Epithelial cell of proximal tubule (primary cell): ENCODE measurements at regions not wholly inside any gene's neighbourhood (a gene's known extent, or its start where the extent isn't known, plus 50 kb on each side); places are given as distances from the start of the nearest gene placed in this dataset.

Experiments used
- DNase-seq: peaks from one replicate; pipeline ENCODE4 v3.0.0-alpha.2; 2011; ENCODE audit warnings: low read depth
- H3K4me3 ChIP-seq: 2 replicates; pipeline ENCODE4 v1.5.1; 2011; ENCODE audit warnings: low read depth, mild to moderate bottlenecking, low read length
- CTCF ChIP-seq: conservative IDR thresholded peaks from 2 replicates; pipeline ENCODE4 v1.5.1; 2012; ENCODE audit warnings: low read depth, mild to moderate bottlenecking, low read length

GRCh38 chr22:49082451-49082850 lies 745.2 kb downstream of the BRD1 start:
- H3K4me3 ChIP-seq, result no peak overlapping the region
- DNase-seq, result no peak
- no peak for TF ChIP-seq CTCF

- DNase-seq, result no peak
- no peak for TF ChIP-seq CTCF
These were observed 745.7 kb downstream of the BRD1 start for GRCh38 chr22:49081926-49082325.

DNA sequence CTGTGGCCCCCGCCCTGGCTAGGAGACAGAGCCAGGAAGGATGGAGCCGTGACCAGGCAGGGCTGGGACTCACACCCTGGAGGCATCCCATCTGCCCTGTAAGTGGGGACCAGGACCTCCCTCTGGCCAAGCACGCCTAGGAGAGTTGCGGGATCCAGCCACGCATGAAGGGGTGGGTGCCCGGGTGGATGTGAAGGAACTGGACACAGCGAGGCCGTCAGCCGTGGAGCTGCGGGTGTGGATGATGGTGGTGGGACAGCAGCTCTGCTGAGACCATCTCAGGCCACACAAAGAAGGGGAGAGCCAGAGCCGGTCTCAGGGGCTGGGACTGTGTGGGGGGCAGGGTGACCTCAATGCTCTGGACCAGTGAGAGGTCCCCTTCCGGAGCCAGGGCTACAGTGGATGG lies 746.4 kb downstream of the BRD1 start:
- no peak overlapping the region for H3K4me3 ChIP-seq
- no peak for TF ChIP-seq CTCF
- DNase-seq, result no peak

More at GRCh38 chr22:49081926-49082325, 745.7 kb downstream of the BRD1 start:
- H3K4me3 ChIP-seq, result no peak overlapping the region

DNA sequence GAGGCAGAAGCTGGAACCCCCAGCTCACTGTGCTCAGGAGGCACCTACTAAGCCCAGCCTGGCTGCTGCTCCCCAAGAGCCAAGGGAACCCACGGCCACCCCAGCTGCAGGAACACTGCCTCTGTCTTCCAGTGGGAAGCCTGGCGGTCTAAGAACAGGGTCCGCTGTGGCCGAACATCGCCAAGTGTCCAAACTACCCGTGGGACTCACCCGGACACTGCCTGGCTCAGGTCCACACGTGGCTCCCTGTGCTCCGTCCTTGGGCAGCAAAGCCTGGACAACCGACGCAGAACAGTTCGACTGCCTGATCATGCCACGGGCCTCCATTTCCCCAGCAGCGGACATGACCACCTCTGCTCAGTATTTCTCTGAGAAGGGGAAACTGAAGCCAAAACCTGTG lies 747.0 kb downstream of the BRD1 start:
- TF ChIP-seq CTCF, result no peak
- H3K4me3 ChIP-seq, result no peak overlapping the region
- no peak for DNase-seq

DNA sequence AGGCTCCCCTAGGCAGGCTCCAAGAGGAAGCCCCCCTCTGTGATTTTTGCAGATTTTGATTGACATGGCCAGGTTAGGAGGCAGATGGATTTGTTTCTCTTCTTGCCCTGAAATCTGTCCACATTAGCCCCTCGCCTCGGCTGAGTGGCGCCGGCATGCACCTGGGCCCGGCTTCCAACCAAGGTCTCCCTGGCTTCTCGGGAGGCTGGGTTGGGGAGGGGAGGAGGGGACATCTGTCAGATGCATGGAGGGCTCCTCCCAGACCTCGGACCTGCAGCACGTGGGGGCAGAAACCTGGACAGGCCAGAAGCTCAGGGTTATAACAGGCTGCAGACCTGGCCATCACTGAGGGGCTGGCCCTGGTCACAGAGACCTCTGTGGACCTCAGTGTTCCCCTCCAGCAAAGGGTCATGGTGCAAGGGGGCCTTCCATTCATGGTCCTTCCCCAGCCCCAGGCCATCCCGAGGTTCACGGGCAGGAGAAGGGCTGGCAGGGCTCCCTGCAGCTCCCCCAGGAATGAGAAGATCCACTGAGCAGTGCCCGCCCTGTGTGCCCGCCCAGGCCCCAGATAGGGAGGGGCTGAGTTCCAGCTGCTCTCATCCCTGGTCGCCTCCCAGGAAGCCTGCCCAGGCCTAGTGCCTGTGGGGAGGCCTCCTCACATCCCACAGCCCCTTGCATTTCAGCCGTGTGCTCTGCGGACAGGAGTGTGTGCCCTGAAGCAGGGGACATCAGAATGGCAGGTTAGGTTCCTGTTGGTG lies 747.8 kb downstream of the BRD1 start:
- TF ChIP-seq CTCF, result no peak
- no peak overlapping the region for H3K4me3 ChIP-seq
- DNase-seq, result no peak

DNA sequence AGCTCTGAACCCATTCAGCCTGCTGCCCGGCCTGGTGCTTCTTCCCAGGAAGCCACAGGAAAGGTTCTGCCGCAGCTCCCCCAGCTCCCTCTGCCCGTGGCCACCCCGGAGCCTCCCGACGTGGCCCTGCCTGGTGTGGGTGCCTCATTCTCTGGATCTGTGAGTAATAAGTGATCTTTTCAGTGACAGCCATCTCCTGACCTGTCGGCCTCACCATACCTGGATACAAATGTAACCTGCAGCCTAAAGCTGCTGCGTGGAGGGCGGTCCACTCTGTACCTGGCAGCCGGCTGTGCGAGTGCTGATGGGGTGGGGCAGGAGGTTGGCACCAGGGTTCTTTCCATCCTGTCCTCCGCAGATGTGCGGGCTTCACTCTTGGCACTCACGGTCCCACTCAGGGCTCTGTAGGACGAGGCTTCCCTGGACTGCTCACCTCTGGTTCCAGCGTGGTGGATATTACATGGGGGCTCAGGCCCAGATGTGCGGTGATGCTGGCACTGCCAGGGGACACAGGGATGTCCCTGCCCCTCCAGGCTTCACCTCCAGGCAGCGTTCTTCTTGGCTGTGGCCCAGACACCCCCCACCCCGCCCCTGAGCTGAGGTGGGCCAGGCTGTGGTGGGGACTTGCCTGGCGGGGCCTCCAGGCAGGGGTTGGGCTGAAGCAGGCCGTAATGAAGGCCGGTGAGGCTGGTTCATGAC lies 748.5 kb downstream of the BRD1 start:
- no peak overlapping the region for H3K4me3 ChIP-seq
- TF ChIP-seq CTCF, result no peak
- no peak for DNase-seq
